ENCODE measurements at regions not wholly inside any gene's neighbourhood (a gene's known extent, or its start where the extent isn't known, plus 50 kb on each side); places are given as distances from the start of the nearest gene placed in this dataset.
"Not testable (repeated sequence)": the region's sequence is repeated elsewhere in the genome, so short reads cannot be mapped to it uniquely, and the experiment has no call there.

- no peak overlapping the region for H3K27ac Mint-ChIP-seq
- H3K4me3 Mint-ChIP-seq = no peak overlapping the region
- no peaks in the 10 kb centered on the region for H3K4me1 Mint-ChIP-seq
- H3K9me3 Mint-ChIP-seq = no peaks in the 10 kb centered on the region
- no peaks in the 10 kb centered on the region for H3K36me3 Mint-ChIP-seq
- no peaks in the 10 kb centered on the region for H3K27me3 Mint-ChIP-seq
Measured at GRCh38 chr1:221549815-221550214, 192.1 kb downstream of the DUSP10 start.

GRCh38 chr1:221552792-221553191 is 189.1 kb downstream of the DUSP10 start:
- not testable (repeated sequence) for H3K4me3 Mint-ChIP-seq, H3K27me3 Mint-ChIP-seq, H3K9me3 Mint-ChIP-seq, H3K4me1 Mint-ChIP-seq, H3K36me3 Mint-ChIP-seq, H3K27ac Mint-ChIP-seq

- no peaks in the 10 kb centered on the region for H3K27me3 Mint-ChIP-seq
- no peak overlapping the region for H3K27ac Mint-ChIP-seq
- no peaks in the 10 kb centered on the region for H3K36me3 Mint-ChIP-seq
- no peak overlapping the region for H3K4me3 Mint-ChIP-seq
- no peaks in the 10 kb centered on the region for H3K9me3 Mint-ChIP-seq
- no peaks in the 10 kb centered on the region for H3K4me1 Mint-ChIP-seq
Measured at GRCh38 chr1:221555689-221556433, 186.0 kb downstream of the DUSP10 start.

DNA sequence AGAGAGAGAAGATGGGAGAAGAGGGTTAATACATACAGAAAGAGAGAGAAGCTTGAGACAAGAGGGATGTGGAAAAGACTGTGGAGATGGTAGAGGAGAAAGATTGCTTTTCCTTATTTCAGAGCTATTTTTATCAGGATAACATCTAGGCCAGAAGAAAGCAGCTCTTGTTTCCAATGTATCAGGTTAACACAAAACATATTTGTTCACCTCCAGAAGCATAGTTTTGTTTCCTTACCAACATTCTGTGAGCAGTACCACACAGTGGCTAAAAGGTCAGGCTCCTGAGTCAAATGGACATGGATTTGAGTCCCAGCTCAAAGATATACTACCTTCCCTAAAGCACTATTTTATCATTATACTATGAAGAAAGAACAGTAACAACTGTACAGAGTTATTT is 185.5 kb downstream of the DUSP10 start:
- Mint-ChIP-seq H3K4me3 (no peak overlapping the region), H3K9me3 (no peaks in the 10 kb centered on the region)

GRCh38 chr1:221557013-221557412 is 184.9 kb downstream of the DUSP10 start:
- Mint-ChIP-seq H3K4me3 (no peak overlapping the region), H3K36me3 (no peaks in the 10 kb centered on the region), H3K4me1 (no peaks in the 10 kb centered on the region), H3K27ac (no peak overlapping the region), H3K9me3 (no peaks in the 10 kb centered on the region), H3K27me3 (no peaks in the 10 kb centered on the region)

More for the DNA sequence above, 185.5 kb downstream of the DUSP10 start:
- Mint-ChIP-seq H3K36me3 (no peaks in the 10 kb centered on the region), H3K27ac (no peak overlapping the region), H3K27me3 (no peaks in the 10 kb centered on the region), H3K4me1 (no peaks in the 10 kb centered on the region)

GRCh38 chr1:221558396-221558795 is 183.5 kb downstream of the DUSP10 start:
- Mint-ChIP-seq H3K9me3 (no peaks in the 10 kb centered on the region), H3K4me1 (no peaks in the 10 kb centered on the region), H3K27ac (no peak overlapping the region), H3K4me3 (no peak overlapping the region), H3K27me3 (no peaks in the 10 kb centered on the region), H3K36me3 (no peaks in the 10 kb centered on the region)

DNA sequence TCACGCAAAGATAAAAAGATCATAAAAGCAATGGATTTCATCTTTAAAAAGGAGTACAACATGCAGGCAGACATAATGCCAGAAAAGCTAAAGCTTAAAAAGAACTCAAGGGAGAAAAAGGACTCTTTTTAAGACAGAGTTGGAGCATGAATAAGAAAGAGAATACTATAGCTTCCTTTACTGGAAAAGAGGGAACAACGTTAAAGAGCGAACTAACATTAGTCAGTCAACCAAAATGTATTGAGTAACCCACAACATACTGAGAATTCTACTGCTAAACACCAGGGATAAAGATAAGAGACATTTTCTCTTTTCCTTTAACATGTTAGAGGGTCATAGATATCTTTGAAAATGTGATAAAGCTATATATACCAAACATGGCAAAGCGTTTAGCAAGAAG is 182.0 kb downstream of the DUSP10 start:
- Mint-ChIP-seq H3K36me3 (no peaks in the 10 kb centered on the region), H3K4me1 (no peaks in the 10 kb centered on the region), H3K27me3 (no peaks in the 10 kb centered on the region), H3K27ac (no peak overlapping the region), H3K4me3 (no peak overlapping the region), H3K9me3 (no peaks in the 10 kb centered on the region)

DNA sequence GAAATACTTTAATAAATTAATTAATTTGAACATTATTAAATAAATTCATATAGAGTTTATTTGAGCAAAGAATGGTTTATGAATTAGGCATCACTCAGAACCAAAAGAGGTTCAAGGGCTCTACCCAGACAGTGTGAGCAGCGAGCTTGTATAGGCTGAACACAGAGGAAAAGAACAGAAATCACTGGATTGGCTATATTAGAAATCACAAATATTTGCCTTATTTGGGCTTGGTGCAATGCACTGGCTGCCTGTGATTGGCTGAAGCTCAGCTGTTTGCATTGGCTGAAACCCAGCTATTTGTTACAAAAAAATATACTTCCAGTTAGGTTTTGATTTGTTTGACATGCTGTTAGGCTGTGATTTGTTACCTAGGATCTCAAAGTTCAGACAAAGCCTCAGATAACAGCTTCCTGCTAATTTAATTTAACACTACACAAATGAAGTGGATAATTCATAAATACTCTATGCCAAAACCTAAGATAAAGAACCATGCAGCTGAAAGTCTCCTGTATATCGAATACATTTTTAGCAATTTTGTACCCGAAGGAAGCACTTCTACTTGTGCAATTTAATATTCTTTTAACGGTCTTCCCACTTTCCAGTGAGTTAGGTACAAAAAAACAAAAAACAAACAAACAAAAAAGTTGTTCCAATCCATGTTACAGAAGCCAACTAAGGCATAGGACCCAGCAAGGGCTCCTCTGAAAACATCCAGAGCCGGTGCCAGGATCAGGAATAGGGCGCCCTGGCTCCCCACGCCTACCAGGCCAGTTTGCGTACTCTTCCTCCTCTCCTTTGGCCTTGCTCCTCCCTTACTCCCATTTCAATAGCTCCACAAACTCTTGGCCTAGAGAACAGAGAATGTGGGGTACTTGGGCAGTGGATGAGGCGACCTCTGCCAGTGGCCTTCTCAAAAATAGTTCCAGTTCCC is 179.1 kb downstream of the DUSP10 start:
- Mint-ChIP-seq H3K27me3 (no peaks in the 10 kb centered on the region), H3K9me3 (no peaks in the 10 kb centered on the region), H3K4me1 (no peaks in the 10 kb centered on the region), H3K27ac (no peak overlapping the region), H3K4me3 (no peak overlapping the region), H3K36me3 (no peaks in the 10 kb centered on the region)

DNA sequence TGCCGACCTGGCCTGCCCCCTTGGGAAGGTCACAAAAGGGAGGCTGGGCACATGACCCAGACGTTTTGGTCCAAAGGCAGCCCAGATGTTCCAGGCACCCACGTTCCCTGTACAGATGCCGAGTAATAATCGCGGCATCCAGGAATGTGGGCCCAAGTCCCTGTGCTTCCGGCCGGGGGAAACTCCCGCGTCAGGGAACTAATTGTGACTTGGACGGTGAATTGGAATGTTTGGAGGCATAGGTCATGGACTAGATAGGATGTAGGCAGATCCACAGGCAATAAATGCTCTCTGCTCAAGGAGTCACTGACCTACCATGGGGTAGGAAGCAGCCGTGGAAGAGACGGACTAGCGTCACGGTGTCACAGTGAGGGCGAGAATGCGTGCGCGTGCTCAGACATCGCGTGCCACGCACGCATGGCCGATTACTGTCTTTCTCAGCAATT is 178.4 kb downstream of the DUSP10 start:
- no peaks in the 10 kb centered on the region for H3K9me3 Mint-ChIP-seq
- H3K27me3 Mint-ChIP-seq = no peaks in the 10 kb centered on the region
- H3K4me3 Mint-ChIP-seq = no peak overlapping the region
- no peaks in the 10 kb centered on the region for H3K36me3 Mint-ChIP-seq
- no peaks in the 10 kb centered on the region for H3K4me1 Mint-ChIP-seq
- no peak overlapping the region for H3K27ac Mint-ChIP-seq

GRCh38 chr1:221564891-221565290 is 177.0 kb downstream of the DUSP10 start:
- H3K4me3 Mint-ChIP-seq = no peak overlapping the region
- H3K9me3 Mint-ChIP-seq = no peaks in the 10 kb centered on the region
- no peak overlapping the region for H3K27ac Mint-ChIP-seq
- no peaks in the 10 kb centered on the region for H3K36me3 Mint-ChIP-seq
- H3K4me1 Mint-ChIP-seq = no peaks in the 10 kb centered on the region
- no peaks in the 10 kb centered on the region for H3K27me3 Mint-ChIP-seq

- Mint-ChIP-seq H3K27me3 (no peaks in the 10 kb centered on the region), H3K4me3 (no peak overlapping the region), H3K27ac (no peak overlapping the region), H3K36me3 (no peaks in the 10 kb centered on the region), H3K9me3 (no peaks in the 10 kb centered on the region), H3K4me1 (no peaks in the 10 kb centered on the region)
Measured at GRCh38 chr1:221565711-221566110, 176.2 kb downstream of the DUSP10 start.

DNA sequence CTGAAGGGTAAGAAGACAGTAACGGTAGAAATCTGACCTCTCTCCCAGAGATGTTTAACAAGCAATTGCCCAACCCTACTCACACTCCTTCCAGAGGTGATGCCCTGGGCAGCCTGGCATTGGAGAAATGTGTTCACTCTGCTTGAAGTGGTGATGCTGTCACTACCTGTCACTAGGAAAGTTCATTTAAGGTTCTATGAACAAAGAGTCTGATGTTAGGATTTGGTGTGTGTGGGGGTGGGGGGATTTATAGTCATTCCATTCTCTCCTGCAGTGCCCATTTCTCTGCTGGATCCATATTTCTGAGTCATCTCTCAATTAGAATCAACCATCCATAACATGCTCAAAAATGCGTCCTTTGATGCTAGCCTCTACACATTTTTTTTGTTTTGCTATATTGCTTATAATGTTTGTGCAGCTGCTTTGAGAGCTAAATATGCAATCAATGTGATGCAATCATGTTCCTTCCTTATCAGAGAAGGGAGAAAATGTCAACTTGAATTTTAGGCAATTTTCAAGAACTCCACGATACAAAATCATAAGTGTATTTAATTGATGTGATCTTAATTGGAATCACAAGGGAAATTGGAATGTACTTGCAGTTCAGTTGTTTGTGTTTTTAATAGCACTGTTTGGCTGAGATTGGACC is 173.9 kb downstream of the DUSP10 start:
- Mint-ChIP-seq H3K36me3 (no peaks in the 10 kb centered on the region), H3K4me3 (no peak overlapping the region), H3K27me3 (no peaks in the 10 kb centered on the region), H3K27ac (no peak overlapping the region), H3K4me1 (no peaks in the 10 kb centered on the region), H3K9me3 (no peaks in the 10 kb centered on the region)

GRCh38 chr1:221573756-221574155 is 168.1 kb downstream of the DUSP10 start:
- H3K4me1 Mint-ChIP-seq = no peaks in the 10 kb centered on the region
- no peaks in the 10 kb centered on the region for H3K36me3 Mint-ChIP-seq
- H3K27me3 Mint-ChIP-seq = no peaks in the 10 kb centered on the region

DNA sequence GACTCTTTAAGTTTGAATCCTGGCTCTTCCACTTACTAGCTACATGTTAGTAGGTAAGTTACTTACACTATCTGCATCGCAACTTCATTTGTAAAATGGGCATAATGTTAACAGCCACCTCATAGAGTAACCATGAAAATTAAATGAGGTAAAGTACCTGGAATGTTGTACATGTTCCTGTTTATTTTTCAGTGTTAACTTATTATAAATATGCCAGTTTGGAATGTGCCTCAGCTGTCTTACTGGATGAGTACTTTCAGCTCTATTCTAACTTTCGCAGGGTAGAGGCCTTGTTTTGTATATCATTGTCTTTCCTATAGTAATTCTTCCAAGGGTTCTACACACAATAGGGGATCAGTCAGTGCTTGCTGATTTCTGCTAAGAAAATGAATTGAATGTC is 167.4 kb downstream of the DUSP10 start:
- Mint-ChIP-seq H3K4me1 (no peaks in the 10 kb centered on the region), H3K36me3 (no peaks in the 10 kb centered on the region), H3K27me3 (no peaks in the 10 kb centered on the region), H3K4me3 (no peak overlapping the region), H3K9me3 (peaks cover 10% of the 10 kb centered on the region), H3K27ac (no peak overlapping the region)

More at GRCh38 chr1:221573756-221574155, 168.1 kb downstream of the DUSP10 start:
- Mint-ChIP-seq H3K4me3 (no peak overlapping the region), H3K27ac (no peak overlapping the region), H3K9me3 (peaks cover 10% of the 10 kb centered on the region)

DNA sequence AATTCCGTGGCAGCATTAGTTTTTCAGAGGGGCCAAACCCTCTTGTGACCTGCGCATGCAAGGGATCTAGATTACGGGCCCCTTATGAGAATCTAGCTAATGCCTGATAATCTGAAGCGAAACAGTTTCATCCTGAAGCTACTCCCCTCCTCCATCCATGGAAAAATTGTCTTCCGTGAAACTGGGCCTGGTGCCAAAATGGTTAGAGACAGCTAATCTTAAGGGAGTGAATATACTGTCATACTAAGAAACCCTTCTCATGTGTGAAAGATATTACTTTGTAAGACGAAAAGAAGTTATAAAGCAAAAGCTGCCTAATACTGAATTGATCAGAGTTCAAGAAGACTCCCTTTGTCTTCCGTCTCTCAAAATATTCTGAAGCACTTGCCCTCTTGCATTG is 166.3 kb downstream of the DUSP10 start:
- H3K9me3 Mint-ChIP-seq = peaks cover 10% of the 10 kb centered on the region
- H3K27ac Mint-ChIP-seq = no peak overlapping the region
- H3K36me3 Mint-ChIP-seq = no peaks in the 10 kb centered on the region
- H3K4me1 Mint-ChIP-seq = no peaks in the 10 kb centered on the region
- H3K4me3 Mint-ChIP-seq = no peak overlapping the region
- H3K27me3 Mint-ChIP-seq = no peaks in the 10 kb centered on the region

- no peaks in the 10 kb centered on the region for H3K36me3 Mint-ChIP-seq
- H3K27me3 Mint-ChIP-seq = no peaks in the 10 kb centered on the region
- H3K27ac Mint-ChIP-seq = no peak overlapping the region
- H3K4me1 Mint-ChIP-seq = no peaks in the 10 kb centered on the region
- H3K4me3 Mint-ChIP-seq = no peak overlapping the region
- H3K9me3 Mint-ChIP-seq = peaks cover 10% of the 10 kb centered on the region
Measured at GRCh38 chr1:221576268-221576667, 165.6 kb downstream of the DUSP10 start.

Data from activated naive CD4-positive, alpha-beta T cell treated with anti-CD3 and anti-CD28 coated beads, Interleukin-2, amount 50 U/mL, for 24 hours (primary cell).